ENCODE measurements at regions not wholly inside any gene's neighbourhood (a gene's known extent, or its start where the extent isn't known, plus 50 kb on each side); places are given as distances from the start of the nearest gene placed in this dataset.

DNA sequence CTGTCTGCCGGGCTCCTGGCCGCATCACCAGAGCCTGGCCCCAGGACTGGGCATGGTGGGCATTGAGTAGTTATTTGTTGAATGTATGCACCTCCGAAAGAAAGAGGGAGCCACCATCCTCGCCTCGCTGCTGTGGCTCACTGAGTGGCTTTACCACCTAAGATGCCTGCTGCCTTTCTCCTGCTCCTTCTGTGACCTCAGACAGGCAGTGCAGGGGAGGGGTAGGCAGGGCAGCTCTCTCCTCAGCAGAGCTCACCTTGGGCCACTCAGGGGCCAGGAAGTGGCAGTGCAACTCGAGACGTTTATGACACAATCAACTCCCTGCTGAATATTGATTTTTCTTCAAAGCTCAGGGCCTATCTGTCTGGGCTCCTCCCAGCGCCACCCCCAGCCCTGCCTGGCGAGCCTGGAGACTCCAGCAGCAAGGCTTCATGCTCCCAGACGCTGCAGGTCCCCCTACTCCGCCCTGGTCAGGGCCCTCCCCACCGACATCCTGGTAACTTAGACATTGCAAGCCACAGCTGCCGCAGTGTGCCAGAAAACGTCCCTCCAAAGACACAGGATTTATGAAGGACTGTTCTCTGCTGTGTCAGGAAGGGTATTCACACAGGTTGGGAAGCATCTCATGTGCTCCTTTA lies 84.3 kb upstream of the DIO3 start:
- H3K4me3 ChIP-seq (ENCODE audit: low read depth, low read length) = no peak overlapping the region
- no peak for DNase-seq (ENCODE audit: low read depth)
- TF ChIP-seq, protein P1, sequence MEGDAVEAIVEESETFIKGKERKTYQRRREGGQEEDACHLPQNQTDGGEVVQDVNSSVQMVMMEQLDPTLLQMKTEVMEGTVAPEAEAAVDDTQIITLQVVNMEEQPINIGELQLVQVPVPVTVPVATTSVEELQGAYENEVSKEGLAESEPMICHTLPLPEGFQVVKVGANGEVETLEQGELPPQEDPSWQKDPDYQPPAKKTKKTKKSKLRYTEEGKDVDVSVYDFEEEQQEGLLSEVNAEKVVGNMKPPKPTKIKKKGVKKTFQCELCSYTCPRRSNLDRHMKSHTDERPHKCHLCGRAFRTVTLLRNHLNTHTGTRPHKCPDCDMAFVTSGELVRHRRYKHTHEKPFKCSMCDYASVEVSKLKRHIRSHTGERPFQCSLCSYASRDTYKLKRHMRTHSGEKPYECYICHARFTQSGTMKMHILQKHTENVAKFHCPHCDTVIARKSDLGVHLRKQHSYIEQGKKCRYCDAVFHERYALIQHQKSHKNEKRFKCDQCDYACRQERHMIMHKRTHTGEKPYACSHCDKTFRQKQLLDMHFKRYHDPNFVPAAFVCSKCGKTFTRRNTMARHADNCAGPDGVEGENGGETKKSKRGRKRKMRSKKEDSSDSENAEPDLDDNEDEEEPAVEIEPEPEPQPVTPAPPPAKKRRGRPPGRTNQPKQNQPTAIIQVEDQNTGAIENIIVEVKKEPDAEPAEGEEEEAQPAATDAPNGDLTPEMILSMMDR (conservative IDR thresholded peaks at IDR 0.05; ENCODE audit: low read depth, low read length) = no peak

DNA sequence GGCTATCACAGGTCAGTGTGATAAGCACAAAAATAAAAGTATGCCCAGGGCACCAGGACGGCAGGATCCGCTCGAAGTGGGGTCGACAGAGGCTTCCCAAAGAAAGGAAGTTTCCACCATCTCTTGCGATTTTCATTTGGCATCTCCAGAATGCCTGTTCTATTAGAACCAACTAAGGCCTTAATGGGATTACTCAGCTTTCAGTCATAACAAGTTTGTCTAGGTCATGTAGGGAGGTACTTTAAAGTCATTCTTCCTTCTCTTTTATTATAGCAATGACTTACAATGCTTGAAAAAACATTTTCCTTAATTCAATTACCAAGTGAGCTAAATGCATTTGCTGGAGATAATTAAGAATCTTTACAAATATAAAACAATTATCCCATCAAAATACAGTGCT lies 83.6 kb upstream of the DIO3 start:
- TF ChIP-seq, protein P1 (conservative IDR thresholded peaks at IDR 0.05; ENCODE audit: low read depth, low read length) = no peak
- no peak overlapping the region for H3K4me3 ChIP-seq (ENCODE audit: low read depth, low read length)
- DNase-seq (ENCODE audit: low read depth) = no peak

DNA sequence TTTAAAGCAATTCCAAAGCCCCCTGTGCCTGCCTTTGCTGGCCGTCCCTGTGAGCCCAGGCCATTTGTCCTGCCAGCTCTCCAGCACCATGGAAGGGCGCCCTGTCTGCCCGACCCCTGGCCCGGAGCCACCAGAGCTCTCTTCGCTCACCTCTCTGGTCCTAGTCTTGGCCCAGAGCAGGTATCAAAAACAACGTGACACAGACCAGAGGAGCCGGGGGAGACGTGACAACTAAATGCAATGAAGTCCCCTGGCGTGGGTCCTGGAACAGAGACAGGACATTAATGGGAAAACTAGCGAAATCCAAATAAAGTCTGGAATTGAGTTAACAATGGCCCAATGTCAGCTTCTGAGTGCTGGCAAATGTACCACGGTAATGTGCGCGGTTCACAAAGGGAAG lies 83.2 kb upstream of the DIO3 start:
- TF ChIP-seq, protein P1 (conservative IDR thresholded peaks at IDR 0.05; ENCODE audit: low read depth, low read length) = no peak
- DNase-seq (ENCODE audit: low read depth) = no peak
- no peak overlapping the region for H3K4me3 ChIP-seq (ENCODE audit: low read depth, low read length)

DNA sequence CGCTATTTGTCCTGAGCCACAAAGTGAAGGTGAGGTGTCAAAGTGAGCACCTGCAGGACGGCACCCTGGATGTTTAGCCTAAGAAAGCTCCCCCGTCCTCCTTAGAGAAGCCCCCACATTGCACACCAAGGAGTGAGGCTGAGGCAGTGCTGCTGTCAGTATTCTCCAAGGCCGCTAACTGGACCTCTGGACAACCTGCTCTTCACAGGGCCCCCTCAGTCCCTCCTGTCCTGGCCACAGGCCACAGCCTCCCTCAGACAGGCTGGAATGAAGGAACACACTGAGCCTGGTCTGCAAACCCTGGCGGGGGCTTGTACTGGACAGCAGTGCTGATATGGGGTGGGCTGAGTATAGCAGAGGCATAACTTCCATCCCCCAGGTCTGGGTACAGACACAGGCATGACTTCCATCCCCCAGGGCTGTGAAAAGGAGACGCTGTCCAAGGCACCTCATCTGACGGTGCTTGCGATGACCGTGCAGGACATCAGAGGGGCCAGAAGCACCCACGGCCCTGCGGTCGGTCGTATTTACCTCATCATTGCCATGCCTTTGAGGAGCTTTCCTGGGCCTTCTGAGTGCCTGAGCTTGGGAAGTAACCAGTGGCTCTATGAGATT lies 82.4 kb upstream of the DIO3 start:
- no peak overlapping the region for H3K4me3 ChIP-seq (ENCODE audit: low read depth, low read length)
- TF ChIP-seq, protein P1 (conservative IDR thresholded peaks at IDR 0.05; ENCODE audit: low read depth, low read length) = no peak
- DNase-seq (ENCODE audit: low read depth) = no peak

DNA sequence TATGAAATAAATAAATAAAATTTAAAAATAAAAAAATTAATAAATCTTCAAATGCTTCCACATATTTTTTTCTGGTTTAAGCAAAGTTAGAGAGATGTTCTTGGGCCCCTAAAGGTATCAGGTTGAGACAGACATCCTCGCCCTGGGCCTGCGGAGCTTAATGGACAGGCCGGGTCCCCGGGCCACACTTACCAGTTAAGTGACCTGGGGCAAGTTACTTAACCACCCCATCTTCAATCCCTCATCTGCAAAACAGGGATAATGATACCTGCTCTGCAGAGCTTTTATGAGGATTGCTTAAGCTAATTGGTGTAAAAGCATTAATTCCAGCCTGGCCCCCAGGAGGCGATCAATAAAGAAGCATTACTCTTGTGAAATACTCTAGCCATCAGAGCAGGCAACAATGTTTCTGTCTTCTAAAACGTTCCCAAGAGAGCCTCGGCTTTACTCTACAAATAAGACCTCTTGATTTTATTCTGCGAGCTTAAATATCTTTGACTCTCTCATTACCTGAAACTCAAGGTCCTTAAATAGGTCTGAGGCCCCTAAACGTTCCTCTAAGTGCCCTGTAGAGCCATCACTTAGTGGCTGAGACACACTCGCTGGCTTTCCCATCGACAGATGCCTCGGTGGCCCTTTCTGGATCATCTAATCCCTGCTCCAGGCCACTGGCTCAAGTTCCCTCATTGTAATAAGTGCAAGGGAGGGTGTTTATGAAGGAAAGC lies 81.1 kb upstream of the DIO3 start:
- no peak overlapping the region for H3K4me3 ChIP-seq (ENCODE audit: low read depth, low read length)
- no peak for DNase-seq (ENCODE audit: low read depth)
- TF ChIP-seq, protein P1 (conservative IDR thresholded peaks at IDR 0.05; ENCODE audit: low read depth, low read length) = no peak

DNA sequence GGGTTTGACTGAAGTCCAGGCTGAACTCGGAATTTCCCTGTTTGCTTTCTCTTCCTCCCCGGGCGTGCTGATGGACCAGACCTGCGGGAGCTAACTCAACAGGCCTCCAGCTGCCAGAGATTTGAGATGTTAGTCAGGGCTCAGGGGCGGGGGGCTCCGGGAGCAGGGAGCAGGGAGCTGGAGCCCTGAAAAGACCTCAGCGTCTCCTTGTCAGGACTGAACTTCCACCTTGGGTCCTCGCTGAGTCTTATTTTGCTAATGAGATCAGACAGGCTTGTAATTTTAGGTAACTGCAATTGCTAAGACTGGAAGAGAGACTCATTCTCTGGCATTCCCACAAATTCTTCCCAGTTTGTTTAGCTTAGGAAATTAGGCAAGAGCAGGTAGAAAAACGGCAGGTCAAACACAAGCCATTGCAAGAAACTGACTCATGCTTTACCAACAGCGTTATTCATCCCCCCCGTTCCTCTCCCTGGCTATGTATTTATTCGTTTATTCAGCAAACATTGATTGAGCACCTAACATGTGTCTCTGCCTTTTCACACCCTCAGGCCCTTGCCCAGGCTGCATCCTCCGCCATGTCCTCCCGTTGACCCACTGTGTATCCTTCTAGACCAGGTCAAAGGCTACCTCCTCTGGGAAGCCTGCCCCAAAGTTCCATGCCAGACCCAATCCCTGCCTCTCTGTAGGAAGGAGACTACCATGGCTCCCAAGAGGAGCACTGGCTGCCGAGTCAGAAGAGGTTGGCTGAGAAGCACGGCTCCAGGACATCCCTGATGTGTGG lies 80.4 kb upstream of the DIO3 start:
- no peak overlapping the region for H3K4me3 ChIP-seq (ENCODE audit: low read depth, low read length)
- peak; percentile 63 for DNase-seq (ENCODE audit: low read depth)
- TF ChIP-seq, protein P1 (conservative IDR thresholded peaks at IDR 0.05; ENCODE audit: low read depth, low read length) = no peak

Measured in choroid plexus epithelial cell (primary cell).